ENCODE measurements at regions not wholly inside any gene's neighbourhood (a gene's known extent, or its start where the extent isn't known, plus 50 kb on each side); places are given as distances from the start of the nearest gene placed in this dataset.

DNA sequence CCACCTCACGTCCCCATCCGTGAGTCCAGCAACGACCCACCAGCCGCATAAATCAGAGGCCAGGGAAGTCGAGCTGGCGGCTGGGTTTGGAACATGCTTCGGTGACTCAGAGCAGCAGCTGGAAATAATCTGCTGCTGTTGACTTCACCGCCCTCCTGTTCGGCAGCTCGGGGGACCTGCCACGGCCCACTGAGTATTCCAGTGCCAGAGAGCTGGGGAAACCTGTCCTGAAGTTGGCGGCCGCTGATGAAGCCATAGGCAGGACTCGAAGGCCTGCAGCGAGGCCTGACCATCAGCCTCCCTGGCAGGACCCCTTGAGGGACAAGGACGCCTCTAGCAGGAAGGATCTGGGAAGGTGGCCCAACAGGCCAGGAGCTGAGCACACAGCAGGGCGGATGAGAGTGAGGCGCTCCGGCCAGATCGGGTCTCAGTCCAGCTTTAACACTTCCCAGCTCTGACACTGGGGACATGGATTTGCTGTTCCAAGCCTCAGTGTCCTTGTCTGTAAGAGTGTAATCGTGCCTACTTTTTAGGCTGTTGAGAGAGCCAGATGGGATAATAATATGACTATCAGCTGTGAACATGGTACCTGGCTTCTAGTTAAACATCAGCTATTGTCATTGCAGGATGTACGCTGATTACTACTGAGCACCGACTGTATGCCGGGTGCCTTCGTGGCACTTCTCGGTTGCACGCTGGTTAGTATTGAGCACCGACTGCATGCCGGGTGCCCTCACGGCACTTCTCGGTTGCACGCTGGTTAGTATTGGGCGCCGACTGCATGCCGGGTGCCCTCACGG, 50.4 kb upstream of the CIBAR2 start:
- no peak for DNase-seq (ENCODE audit: low spot score)

- DNase-seq (ENCODE audit: low spot score), result no peak
Measured at GRCh38 chr16:85163278-85164112, 51.2 kb upstream of the CIBAR2 start.

DNA sequence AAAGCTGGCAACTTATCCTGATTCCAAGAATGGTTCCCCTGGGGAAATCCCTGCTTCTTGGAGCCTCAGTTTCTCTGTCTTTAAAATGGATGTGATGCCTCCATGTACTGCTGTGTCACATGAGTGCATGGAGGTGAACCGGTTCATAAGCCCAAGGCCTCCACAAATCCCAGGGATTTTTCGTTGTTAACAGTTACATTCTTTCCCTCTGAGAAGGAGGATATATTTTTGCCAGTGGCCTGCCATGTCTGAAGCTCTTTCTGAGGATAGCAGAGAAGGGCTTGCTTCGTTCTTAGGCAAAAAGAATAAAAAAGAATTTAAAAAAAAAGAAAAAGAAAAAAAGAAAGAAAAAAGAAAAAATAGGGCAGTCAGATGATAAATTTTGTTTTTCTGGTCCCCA, 52.2 kb upstream of the CIBAR2 start:
- no peak for DNase-seq (ENCODE audit: low spot score)

- no peak for DNase-seq (ENCODE audit: low spot score)
Measured at GRCh38 chr16:85164838-85165516, 52.7 kb upstream of the CIBAR2 start.

- no peak for DNase-seq (ENCODE audit: low spot score)
Measured at GRCh38 chr16:85165781-85166180, 53.5 kb upstream of the CIBAR2 start.

DNA sequence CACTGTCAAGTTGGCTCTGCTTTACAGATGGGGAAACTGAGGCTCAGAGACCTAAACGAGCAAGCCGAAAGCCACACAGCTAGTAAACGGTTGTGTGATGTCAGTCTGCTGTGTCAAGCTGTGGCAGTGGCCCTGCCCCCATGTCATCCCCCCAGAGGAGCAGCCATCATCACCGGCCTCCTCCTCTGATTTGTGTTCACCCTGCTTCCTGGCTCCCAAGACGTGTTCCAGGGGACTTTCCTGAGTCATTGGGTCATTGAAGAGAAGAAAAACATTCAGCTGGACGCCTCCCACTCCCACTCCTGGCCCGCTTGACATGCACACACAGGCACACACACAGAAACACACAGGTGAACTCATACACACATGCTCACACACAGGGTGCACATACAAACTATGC, 54.0 kb upstream of the CIBAR2 start:
- no peak for DNase-seq (ENCODE audit: low spot score)

DNA sequence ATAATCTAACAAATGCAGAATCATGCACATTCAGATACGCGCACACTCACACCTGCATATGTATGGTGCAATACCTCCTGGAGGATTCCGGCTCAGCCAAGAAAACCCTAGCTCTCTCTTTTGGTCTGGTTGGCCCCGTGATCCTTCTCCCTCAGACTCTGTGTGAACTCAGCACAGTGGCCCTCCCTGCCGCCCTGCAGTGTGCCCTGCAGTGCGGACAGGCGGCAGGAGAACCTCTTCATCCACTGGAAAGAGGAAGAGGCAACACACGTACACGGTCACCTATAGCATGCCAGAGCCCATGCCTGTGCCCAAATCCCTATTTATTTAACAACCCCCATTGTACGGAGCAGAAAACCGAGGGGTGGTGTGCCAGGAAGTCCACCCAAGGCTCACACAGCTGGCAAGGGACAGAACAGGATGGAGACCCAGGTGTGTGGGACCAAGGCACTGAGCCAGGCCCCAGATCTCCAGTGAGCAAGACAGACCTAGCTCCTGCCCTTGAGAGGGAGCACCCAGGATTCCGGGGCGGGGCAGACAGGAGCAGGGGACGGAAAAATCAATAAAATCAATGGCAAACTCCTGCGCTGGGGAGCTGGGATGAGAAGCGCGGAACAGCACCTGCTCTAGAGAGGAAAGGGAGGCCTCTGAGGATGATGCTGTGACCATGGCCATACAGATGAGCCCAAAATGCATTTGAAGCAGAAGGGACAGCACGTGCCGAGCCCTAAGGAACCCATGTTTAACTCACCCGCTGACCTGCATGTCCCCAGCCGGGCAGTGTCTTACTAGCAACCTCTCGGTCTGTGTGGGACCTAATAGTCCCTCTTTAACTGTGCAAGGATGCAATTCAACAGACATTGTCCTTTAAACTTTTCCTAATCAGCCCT, 54.7 kb upstream of the CIBAR2 start:
- DNase-seq (ENCODE audit: low spot score), result no peak

- DNase-seq (ENCODE audit: low spot score), result no peak
Measured at GRCh38 chr16:85167589-85168537, 55.6 kb upstream of the CIBAR2 start.

DNA sequence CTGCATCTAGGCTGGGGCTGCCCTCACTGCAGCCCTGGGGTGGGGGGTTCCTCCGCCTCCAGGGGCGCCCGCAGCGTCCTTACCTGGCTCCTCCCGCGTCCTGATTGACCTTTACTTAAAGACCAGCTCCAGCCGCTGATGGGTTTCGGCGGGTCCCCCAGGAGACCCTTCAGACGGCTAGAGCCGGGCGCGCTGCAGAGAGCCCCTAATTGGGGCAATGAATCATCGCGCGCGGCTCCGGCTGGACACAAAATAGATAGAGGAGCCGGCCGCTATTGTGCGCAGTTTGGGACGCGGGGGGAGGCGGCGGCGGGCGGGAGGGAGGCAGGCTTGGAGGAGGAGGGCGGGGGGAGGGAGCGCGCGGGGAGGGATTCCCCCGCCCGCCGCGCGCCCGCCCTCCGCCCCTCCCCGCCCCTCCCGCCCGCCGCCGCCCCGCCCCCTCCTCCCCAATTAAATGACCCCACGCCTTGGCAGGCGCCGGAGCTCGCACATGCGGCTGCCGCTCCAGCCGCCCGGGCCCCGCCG, 56.5 kb upstream of the CIBAR2 start:
- no peak for DNase-seq (ENCODE audit: low spot score)

DNA sequence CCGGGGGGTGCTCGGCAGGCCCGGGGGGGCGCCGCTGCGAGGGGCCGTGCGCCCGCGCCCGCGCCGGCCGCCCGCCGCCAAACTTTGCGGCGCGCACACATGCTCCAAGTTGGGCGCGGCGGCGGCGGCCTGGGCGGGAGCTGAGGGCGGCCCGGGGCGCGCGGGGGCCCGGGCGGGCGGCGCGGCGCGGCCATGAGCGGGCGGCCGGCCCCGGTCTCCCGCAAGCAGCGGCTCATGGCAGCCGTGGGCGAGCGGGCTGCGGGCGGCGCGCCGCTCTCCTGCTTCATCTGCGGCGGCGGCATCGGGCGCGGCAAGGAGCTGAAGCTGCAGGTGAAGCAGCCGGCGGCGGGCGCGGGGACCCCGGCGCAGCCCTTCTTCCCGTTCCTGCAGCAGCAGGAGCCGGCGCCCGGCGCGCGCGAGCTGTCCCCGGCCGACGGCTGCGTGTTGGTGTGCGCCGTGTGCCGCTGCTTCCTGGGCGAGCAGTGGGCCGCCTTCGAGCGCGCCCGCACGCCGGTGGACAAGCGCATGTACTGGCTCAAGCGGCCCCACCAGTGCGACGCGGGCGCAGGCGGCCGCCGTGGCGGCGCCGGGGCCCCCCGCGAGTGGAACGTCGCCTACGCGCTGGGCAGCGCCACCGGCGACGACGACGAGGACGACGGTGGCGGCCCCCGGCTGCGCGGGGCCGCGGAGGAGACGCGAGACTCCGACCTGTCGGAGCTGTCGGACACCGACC, 57.2 kb upstream of the CIBAR2 start:
- DNase-seq (ENCODE audit: low spot score), result no peak

DNA sequence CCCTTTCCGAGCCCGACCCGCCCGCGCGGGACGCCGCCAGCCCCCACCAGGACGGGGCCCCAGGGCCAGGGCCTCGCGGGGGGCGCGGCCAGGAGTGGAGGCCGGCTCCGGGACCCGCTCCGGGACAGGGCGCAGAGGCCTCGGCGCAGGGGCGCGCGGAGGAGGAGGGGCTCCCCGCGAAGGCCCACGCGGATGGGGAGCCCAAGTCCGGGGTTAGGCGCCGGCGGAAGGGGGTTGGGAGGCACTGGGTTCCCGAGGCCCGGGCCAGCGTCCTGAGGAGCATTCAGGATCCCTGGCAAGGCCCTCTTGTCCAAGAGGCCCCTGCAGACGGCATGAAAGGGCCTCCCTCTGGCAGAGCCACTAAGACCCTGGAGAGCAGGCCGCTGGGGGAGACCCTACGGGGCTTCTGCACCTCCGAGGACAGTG, 57.8 kb upstream of the CIBAR2 start:
- DNase-seq (ENCODE audit: low spot score), result no peak

GRCh38 chr16:85170590-85171003, 58.3 kb upstream of the CIBAR2 start:
- DNase-seq (ENCODE audit: low spot score), result no peak

- no peak for DNase-seq (ENCODE audit: low spot score)
Measured at GRCh38 chr16:85171004-85171758, 58.9 kb upstream of the CIBAR2 start.

- no peak for DNase-seq (ENCODE audit: low spot score)
Measured at GRCh38 chr16:85171759-85172454, 59.6 kb upstream of the CIBAR2 start.

DNA sequence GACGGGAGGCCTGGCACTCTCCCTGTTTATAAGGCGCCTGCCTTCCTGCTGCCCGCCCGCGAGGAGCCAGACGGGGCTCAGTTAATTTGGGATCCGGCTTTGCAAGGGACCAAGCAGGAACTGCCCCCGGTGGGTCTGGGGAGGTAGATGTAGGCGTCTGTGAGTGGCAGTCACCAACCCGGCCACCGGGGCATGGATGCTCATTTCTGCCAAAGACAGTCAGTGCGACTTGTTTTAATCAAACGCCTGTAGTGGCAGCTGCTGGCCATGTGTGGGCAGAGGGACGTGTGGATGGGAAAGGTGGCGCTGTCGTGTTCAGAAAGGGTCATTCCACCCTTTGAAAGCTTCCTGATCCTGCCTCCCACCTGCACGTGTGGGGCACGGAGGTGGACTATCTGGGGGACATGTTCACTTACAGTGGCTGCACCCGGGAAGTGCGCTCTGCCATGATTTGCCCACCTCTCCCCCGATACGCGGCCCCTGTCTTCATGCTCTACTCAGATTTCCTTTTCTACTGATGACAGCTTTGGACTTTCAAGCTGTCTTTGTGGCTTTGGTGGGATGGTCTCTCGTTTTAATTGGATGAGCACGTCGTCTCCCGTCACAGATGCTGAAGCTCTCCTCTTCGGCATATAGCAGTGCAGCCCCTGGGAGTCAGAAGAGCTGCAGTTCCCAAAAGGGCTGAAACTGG, 60.3 kb upstream of the CIBAR2 start:
- no peak for DNase-seq (ENCODE audit: low spot score)

DNA sequence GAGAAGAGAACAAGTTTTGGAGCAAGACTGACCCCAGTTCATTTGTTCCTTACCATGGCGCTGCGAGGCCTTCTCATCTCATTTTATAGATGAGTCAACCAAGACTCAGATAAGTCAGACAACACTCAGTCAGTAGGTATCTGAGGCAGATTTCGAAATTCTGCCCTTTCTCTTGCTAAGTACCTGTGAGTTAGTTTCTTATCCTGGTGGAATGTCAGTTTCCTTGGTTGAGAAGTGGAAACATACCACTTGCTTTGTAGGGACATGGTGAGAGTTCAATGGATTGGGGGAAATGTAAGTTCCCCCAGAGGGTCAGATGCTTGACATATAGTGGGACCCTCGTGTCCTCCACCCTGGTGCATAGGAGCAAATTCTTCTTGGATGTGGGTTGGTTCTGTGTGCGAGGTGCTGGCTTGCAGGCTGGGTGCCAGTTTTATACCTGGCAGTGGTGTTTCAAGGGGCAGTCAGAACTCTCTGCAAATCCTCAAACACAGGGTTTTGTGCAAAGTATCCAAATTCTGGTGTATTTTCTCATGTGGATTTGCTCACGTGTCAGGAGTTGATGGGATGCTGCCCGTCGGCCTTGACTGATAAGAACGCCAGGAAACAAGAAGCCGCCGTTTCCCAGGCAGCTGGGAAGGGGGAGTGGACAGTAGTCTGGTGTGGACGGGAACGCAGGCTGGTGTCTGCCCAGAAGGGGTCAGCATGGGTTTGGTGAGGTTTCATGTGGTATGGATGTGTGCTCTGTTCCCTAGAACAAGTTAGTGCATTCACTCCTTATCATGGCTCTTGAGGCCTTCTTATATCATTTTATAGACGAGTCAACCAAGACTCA, 61.1 kb upstream of the CIBAR2 start:
- DNase-seq (ENCODE audit: low spot score), result no peak

All from hematopoietic multipotent progenitor cell treated with erythropoietin and hydrocortisone succinate and interleukin-3 and kit ligand, for 17 days (in vitro differentiated cells).